Cardiac fibroblast (primary cell): ENCODE measurements at regions not wholly inside any gene's neighbourhood (a gene's known extent, or its start where the extent isn't known, plus 50 kb on each side); places are given as distances from the start of the nearest gene placed in this dataset.

Experiments used
- DNase-seq, 2 donors: peaks; one replicate each; pipeline versions ENCODE4 v3.0.0 to v3.0.0-alpha.2; 2010; ENCODE audit warnings: low read depth in 2 of 2
- H3K4me3 ChIP-seq, 2 donors: replicated peaks in 1 of 2; 1 replicate in 1 of 2; 2 replicates in 1 of 2; pipeline ENCODE4 v1.5.1; 2011; ENCODE audit warnings: low read depth in 2 of 2, low read length in 2 of 2, mild to moderate bottlenecking in 2 of 2, moderate library complexity in 1 of 2
- TF ChIP-seq, protein P1 (sequence below): IDR thresholded peaks from one replicate; pipeline ENCODE4 v1.5.1; 2011; ENCODE audit warnings: low read depth, mild to moderate bottlenecking, low read length, inconsistent platforms

DNA sequence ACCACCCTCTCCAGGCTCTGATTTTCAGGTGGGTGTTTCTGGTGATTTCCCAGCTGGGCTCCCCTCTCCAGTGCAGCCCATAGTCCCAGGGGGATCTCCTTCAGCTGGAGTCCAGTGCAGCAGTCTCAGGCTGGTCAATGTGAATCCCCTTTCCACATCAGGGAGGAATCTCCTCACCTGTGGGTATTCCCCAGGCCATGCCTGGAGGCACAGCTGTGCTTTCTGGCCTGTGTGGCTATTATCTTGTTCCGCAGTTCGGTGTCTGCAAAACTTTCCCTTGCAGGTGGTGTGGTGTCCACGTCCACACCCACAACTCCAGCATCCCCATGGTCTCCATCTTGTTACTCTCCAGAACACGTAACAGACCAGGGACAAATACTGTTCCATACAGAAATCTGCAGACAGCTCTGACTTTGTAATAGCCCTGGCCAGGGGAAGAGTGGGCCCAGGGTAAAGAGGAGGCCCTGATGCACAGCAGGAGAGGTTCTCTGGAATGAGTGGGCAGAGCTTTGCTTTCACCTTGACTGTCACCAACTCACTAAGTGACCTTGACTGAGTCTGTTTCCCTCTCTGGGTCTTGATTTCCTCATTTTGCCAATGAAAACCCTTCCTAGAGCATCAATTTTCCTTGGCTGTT, 183.2 kb downstream of the CSNK2A3 start:
- TF ChIP-seq, protein P1, sequence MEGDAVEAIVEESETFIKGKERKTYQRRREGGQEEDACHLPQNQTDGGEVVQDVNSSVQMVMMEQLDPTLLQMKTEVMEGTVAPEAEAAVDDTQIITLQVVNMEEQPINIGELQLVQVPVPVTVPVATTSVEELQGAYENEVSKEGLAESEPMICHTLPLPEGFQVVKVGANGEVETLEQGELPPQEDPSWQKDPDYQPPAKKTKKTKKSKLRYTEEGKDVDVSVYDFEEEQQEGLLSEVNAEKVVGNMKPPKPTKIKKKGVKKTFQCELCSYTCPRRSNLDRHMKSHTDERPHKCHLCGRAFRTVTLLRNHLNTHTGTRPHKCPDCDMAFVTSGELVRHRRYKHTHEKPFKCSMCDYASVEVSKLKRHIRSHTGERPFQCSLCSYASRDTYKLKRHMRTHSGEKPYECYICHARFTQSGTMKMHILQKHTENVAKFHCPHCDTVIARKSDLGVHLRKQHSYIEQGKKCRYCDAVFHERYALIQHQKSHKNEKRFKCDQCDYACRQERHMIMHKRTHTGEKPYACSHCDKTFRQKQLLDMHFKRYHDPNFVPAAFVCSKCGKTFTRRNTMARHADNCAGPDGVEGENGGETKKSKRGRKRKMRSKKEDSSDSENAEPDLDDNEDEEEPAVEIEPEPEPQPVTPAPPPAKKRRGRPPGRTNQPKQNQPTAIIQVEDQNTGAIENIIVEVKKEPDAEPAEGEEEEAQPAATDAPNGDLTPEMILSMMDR: no peak
- no peak overlapping the region for H3K4me3 ChIP-seq
- no peak for DNase-seq

DNA sequence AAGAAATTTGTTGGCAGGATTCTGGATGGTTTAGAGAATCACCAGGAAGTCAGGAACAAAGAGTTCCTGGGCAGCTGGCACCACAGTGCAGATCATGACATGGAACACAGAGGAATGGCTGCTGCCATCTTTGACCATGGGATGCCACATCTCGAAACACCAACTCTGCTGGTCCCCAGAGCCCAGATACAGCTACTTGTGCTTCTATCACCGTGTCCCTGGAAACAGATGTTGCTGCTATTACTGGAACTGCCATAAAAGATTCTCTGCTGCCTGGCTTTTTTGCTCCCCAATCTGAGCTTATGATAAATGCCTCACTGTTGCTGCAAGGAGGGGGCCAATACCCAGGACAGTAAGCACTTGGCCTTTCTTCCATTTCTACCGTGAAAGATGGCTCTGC, 185.2 kb downstream of the CSNK2A3 start:
- no peak overlapping the region for H3K4me3 ChIP-seq
- TF ChIP-seq, protein P1: no peak

DNA sequence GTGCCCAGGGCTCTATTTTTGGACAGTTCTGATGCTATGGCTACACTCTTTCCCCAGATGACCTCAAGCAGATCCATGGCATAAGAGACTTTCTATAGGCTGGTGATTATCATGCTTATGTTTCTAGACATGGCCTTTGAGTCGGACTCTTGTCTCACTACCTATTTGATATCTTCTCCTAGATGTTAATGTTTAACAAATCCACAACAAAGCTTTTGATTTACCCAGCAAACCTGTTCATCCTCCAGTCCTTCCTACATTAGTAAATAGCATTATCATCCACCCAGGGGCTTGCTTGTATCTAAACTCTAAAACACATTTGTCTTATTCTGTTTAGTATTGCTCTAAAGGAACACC, 188.7 kb downstream of the CSNK2A3 start:
- no peak overlapping the region for H3K4me3 ChIP-seq
- no peak for DNase-seq
- TF ChIP-seq, protein P1: no peak

More for the DNA sequence above, 185.2 kb downstream of the CSNK2A3 start:
- no peak for DNase-seq

DNA sequence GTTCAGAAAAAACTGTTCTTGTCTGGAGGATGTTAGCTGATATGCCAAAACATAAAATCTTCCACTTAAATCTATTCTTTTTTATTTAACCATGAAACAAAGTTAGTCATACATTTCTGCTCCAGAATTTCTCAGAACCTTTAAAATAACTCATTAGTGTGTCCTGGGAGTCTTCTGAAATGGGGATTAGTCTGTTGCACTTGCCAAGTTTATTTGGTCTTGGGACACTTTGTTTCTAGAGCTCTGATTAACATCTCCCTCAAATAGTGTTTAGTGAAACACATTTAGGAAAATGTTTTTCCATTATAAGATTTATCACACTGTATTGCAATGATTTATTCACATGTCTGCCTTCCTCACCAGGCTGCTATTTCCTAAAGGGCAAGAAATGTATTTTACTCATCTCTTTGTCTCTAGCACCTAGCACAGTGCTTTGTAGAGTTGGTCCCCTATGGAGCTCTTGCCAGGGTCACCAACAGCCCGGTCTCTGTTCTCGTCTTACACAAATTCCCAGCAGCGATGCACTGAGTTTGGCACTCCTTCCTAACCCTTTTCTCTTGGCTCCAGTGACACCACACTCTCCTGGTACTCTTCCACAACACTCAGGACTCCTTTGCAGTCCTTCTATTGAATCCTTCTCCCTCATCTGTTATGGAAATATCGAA, 189.2 kb downstream of the CSNK2A3 start:
- no peak for DNase-seq
- no peak overlapping the region for H3K4me3 ChIP-seq
- TF ChIP-seq, protein P1: no peak

DNA sequence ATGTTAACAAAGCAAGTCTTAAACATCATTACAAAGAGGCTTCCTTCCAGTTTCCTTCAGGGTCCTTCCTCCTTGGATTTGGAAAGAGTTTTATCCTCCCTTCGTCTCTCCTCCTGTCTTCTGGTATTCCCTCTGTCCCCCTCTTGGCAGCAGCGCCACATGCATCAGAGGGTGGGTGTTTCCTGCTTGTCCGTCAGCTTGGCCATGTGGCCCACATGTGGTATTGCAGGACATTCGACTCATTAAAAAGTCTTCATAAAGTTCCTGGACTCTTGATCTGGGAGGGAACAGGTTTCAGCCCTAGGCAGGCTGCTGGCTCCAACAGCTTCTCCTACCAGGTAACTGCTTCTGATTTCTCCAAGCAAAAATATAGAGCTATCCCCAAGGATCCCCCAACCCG, 189.8 kb downstream of the CSNK2A3 start:
- TF ChIP-seq, protein P1: no peak
- H3K4me3 ChIP-seq: no peak overlapping the region
- no peak for DNase-seq

DNA sequence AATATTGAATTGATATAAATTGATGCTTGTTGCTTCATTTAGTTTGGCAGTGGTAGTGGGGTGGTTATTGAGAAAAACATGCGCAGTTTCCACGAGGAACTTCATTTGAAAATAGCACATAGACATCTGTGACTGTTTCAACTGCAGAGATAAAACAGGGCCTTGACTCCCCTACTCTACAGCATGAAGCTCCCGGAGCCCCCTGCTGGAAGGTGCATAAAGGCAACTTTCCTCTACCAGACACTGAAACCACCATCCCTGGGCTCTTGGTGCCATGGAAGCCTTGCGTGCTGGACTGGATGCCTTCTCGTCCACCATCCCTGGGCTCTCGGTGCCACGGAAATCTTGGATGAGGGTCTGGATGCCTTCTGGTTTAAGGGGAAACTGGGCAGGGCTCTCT, 195.9 kb downstream of the CSNK2A3 start:
- TF ChIP-seq, protein P1: peak; percentile 51
- no peak overlapping the region for H3K4me3 ChIP-seq
- peak; percentile 25 to 39 for DNase-seq
